Loucy (cell line): ENCODE measurements at regions not wholly inside any gene's neighbourhood (a gene's known extent, or its start where the extent isn't known, plus 50 kb on each side); places are given as distances from the start of the nearest gene placed in this dataset.

Source experiments
- H2AFZ ChIP-seq: fragments of 200-600 bp; sonication (generic); 2 replicates; pipeline ENCODE4 v1.6.0; 2016; ENCODE audit warnings: antibody characterized with exemption, mild to moderate bottlenecking, low read length, moderate library complexity
- H3F3A ChIP-seq: fragments of 200-600 bp; 2 replicates; pipeline ENCODE4 v1.6.0; 2016; ENCODE audit warnings: antibody characterized with exemption, low read depth, mild to moderate bottlenecking
- H3K27me3 ChIP-seq: fragments of 200-600 bp; sonication (generic); 2 replicates; pipeline ENCODE4 v1.6.1; 2014; ENCODE audit warnings: low read length, mild to moderate bottlenecking; ENCODE audit not compliant: insufficient read depth, poor library complexity, severe bottlenecking
- H3K36me3 ChIP-seq: fragments of 200-600 bp; sonication (generic); 2 replicates; pipeline ENCODE4 v1.6.1; 2016; ENCODE audit warnings: low read length; ENCODE audit not compliant: insufficient read depth
- H3K4me1 ChIP-seq: fragments of 200-600 bp; sonication (generic); 2 replicates; pipeline ENCODE4 v1.5.1; 2014; ENCODE audit warnings: low read length, mild to moderate bottlenecking; ENCODE audit not compliant: insufficient read depth, poor library complexity, severe bottlenecking
- H3K4me2 ChIP-seq: fragments of 200-600 bp; sonication (generic); 2 replicates; pipeline ENCODE4 v1.6.0; 2014; ENCODE audit warnings: antibody characterized with exemption, low read length, low read depth, mild to moderate bottlenecking; ENCODE audit not compliant: poor library complexity, severe bottlenecking
- H3K4me3 ChIP-seq: fragments of 200-600 bp; sonication (generic); 2 replicates; pipeline ENCODE4 v1.5.1; 2014; ENCODE audit warnings: low read length, mild to moderate bottlenecking, mixed read lengths; ENCODE audit not compliant: poor library complexity, severe bottlenecking
- H3K79me2 ChIP-seq: fragments of 200-600 bp; sonication (generic); 2 replicates; pipeline ENCODE4 v1.6.1; 2014; ENCODE audit warnings: low read length; ENCODE audit not compliant: insufficient read depth
- H3K9ac ChIP-seq: fragments of 200-600 bp; sonication (generic); 2 replicates; pipeline ENCODE4 v1.6.0; 2014; ENCODE audit warnings: mild to moderate bottlenecking, low read depth, low read length, moderate library complexity; ENCODE audit not compliant: poor library complexity, severe bottlenecking
- H3K9me2 ChIP-seq: fragments of 200-600 bp; sonication (generic); replicated peaks from 2 replicates; pipeline ENCODE4 v1.6.1; 2016; ENCODE audit warnings: low read depth, low read length, mixed read lengths
- H3K9me3 ChIP-seq: fragments of 200-600 bp; sonication (generic); 2 replicates; pipeline ENCODE4 v1.6.1; 2014; ENCODE audit warnings: mild to moderate bottlenecking, antibody characterized with exemption, low read length, low read depth; ENCODE audit not compliant: insufficient read depth
- H4K20me1 ChIP-seq: fragments of 200-600 bp; sonication (generic); 2 replicates; pipeline ENCODE4 v1.6.0; 2014; ENCODE audit warnings: antibody characterized with exemption, low read length, mild to moderate bottlenecking; ENCODE audit not compliant: insufficient read depth, poor library complexity, severe bottlenecking
- CTCF ChIP-seq: fragments of 200-600 bp; sonication (generic); conservative IDR thresholded peaks from 2 replicates; pipeline ENCODE4 v1.5.1; 2014; ENCODE audit warnings: mild to moderate bottlenecking, antibody characterized with exemption, low read length
- EZH2phosphoT487 ChIP-seq: fragments of 200-600 bp; IDR thresholded peaks from 2 replicates; pipeline ENCODE4 v1.6.1; 2018; ENCODE audit warnings: antibody characterized with exemption, mild to moderate bottlenecking, moderate library complexity, borderline replicate concordance

GRCh38 chr16:59635674-59636073 is 901.6 kb upstream of the GOT2 start:
- H3K36me3 ChIP-seq, result no peaks in the 10 kb centered on the region
- H3K79me2 ChIP-seq, result no peaks in the 10 kb centered on the region
- no peak overlapping the region for H3K4me3 ChIP-seq
- no peaks in the 10 kb centered on the region for H3F3A ChIP-seq
- H3K9me2 ChIP-seq, result no peaks in the 10 kb centered on the region
- no peak overlapping the region for H3K9ac ChIP-seq
- TF ChIP-seq EZH2phosphoT487 (no peak), CTCF (no peak)
- H4K20me1 ChIP-seq, result no peaks in the 10 kb centered on the region
- H3K4me2 ChIP-seq, result no peak overlapping the region
- no peaks in the 10 kb centered on the region for H3K27me3 ChIP-seq
- no peak overlapping the region for H2AFZ ChIP-seq
- no peaks in the 10 kb centered on the region for H3K4me1 ChIP-seq
- no peaks in the 10 kb centered on the region; the same call in 1 of the 2 replicates for H3K9me3 ChIP-seq

GRCh38 chr16:59634951-59635350 is 900.8 kb upstream of the GOT2 start:
- no peak overlapping the region for H3K4me2 ChIP-seq
- no peak overlapping the region for H3K9ac ChIP-seq
- TF ChIP-seq EZH2phosphoT487, result no peak
- no peak for TF ChIP-seq CTCF
- H3K36me3 ChIP-seq, result no peaks in the 10 kb centered on the region
- no peaks in the 10 kb centered on the region for H3F3A ChIP-seq
- H2AFZ ChIP-seq, result no peak overlapping the region
- H3K79me2 ChIP-seq, result no peaks in the 10 kb centered on the region
- H3K9me2 ChIP-seq, result no peaks in the 10 kb centered on the region
- H3K27me3 ChIP-seq, result no peaks in the 10 kb centered on the region
- no peaks in the 10 kb centered on the region for H3K4me1 ChIP-seq
- no peak overlapping the region for H3K4me3 ChIP-seq
- H4K20me1 ChIP-seq, result no peaks in the 10 kb centered on the region
- H3K9me3 ChIP-seq, result no peaks in the 10 kb centered on the region; the same call in 1 of the 2 replicates

GRCh38 chr16:59634004-59634579 is 900.0 kb upstream of the GOT2 start:
- Histone ChIP-seq H3K9ac (no peak overlapping the region), H2AFZ (no peak overlapping the region), H3K79me2 (no peaks in the 10 kb centered on the region), H4K20me1 (no peaks in the 10 kb centered on the region), H3K4me2 (no peak overlapping the region), H3K9me3 (no peaks in the 10 kb centered on the region; the same call in 1 of the 2 replicates), H3K36me3 (no peaks in the 10 kb centered on the region), H3F3A (no peaks in the 10 kb centered on the region), H3K4me3 (no peak overlapping the region), H3K27me3 (no peaks in the 10 kb centered on the region), H3K9me2 (no peaks in the 10 kb centered on the region), H3K4me1 (no peaks in the 10 kb centered on the region)
- no peak for TF ChIP-seq CTCF
- TF ChIP-seq EZH2phosphoT487, result no peak
